Stimulated activated CD4-positive, alpha-beta T cell treated with anti-CD3 and anti-CD28 coated beads, Interleukin-1b, Interleukin-23, amount 100 ng/mL, for 1 hour (primary cell): ENCODE measurements at regions not wholly inside any gene's neighbourhood (a gene's known extent, or its start where the extent isn't known, plus 50 kb on each side); places are given as distances from the start of the nearest gene placed in this dataset.

Experiments
- DNase-seq, 2 donors: peaks; one replicate each; pipeline ENCODE4 v3.0.0-alpha.2; 2020; ENCODE audit warnings: low read depth in 2 of 2

- no peak for DNase-seq
Measured at GRCh38 chr15:47445723-47446392, 271.4 kb upstream of the SEMA6D start.

- no peak for DNase-seq
Measured at GRCh38 chr15:47460795-47461573, 256.3 kb upstream of the SEMA6D start.

- DNase-seq: no peak
Measured at GRCh38 chr15:47461652-47462141, 255.6 kb upstream of the SEMA6D start.

- DNase-seq: no peak
Measured at GRCh38 chr15:47466357-47466756, 250.9 kb upstream of the SEMA6D start.

- no peak for DNase-seq
Measured at GRCh38 chr15:47470983-47471382, 246.3 kb upstream of the SEMA6D start.

- no peak for DNase-seq
Measured at GRCh38 chr15:47473106-47473725, 244.1 kb upstream of the SEMA6D start.

GRCh38 chr15:47473832-47474231 lies 243.5 kb upstream of the SEMA6D start:
- no peak for DNase-seq

- no peak for DNase-seq
Measured at GRCh38 chr15:47475336-47475735, 242.0 kb upstream of the SEMA6D start.

- DNase-seq: no peak
Measured at GRCh38 chr15:47477341-47477740, 240.0 kb upstream of the SEMA6D start.

GRCh38 chr15:47484059-47484458 lies 233.2 kb upstream of the SEMA6D start:
- DNase-seq: no peak

GRCh38 chr15:47484997-47485396 lies 232.3 kb upstream of the SEMA6D start:
- DNase-seq: no peak

GRCh38 chr15:47485419-47485818 lies 231.9 kb upstream of the SEMA6D start:
- DNase-seq: no peak

GRCh38 chr15:47486040-47486439 lies 231.3 kb upstream of the SEMA6D start:
- DNase-seq: no peak

GRCh38 chr15:47492195-47492594 lies 225.1 kb upstream of the SEMA6D start:
- DNase-seq: no peak

GRCh38 chr15:47493357-47494247 lies 223.7 kb upstream of the SEMA6D start:
- DNase-seq: no peak

- no peak for DNase-seq
Measured at GRCh38 chr15:47496343-47497185, 220.7 kb upstream of the SEMA6D start.

- DNase-seq: no peak
Measured at GRCh38 chr15:47500842-47501241, 216.5 kb upstream of the SEMA6D start.

- DNase-seq: no peak
Measured at GRCh38 chr15:47502041-47502440, 215.3 kb upstream of the SEMA6D start.

- no peak for DNase-seq
Measured at GRCh38 chr15:47503876-47504275, 213.4 kb upstream of the SEMA6D start.

GRCh38 chr15:47504624-47505256 lies 212.6 kb upstream of the SEMA6D start:
- DNase-seq: no peak
